ENCODE measurements at regions not wholly inside any gene's neighbourhood (a gene's known extent, or its start where the extent isn't known, plus 50 kb on each side); places are given as distances from the start of the nearest gene placed in this dataset.

DNA sequence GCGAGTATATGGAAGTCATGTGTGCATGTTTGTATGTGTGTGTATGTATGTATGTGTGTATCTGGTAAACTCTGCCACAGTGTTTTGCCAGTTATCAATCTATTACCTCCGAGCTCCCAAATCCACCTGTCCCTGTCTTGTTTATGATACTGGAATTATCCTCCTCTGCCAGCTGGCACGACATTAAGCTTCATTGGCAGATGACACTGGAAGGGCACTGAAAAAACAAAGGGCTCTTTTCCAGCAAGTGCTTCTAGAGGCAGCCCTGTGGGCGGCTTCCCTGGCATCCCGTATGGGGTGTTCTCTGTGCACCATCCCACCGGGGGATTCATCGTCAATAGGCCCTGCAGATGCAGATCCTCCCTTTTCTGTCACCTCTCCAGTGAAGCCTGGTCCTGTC lies 221.5 kb downstream of the MSX2 start:
- TF ChIP-seq, protein P1, sequence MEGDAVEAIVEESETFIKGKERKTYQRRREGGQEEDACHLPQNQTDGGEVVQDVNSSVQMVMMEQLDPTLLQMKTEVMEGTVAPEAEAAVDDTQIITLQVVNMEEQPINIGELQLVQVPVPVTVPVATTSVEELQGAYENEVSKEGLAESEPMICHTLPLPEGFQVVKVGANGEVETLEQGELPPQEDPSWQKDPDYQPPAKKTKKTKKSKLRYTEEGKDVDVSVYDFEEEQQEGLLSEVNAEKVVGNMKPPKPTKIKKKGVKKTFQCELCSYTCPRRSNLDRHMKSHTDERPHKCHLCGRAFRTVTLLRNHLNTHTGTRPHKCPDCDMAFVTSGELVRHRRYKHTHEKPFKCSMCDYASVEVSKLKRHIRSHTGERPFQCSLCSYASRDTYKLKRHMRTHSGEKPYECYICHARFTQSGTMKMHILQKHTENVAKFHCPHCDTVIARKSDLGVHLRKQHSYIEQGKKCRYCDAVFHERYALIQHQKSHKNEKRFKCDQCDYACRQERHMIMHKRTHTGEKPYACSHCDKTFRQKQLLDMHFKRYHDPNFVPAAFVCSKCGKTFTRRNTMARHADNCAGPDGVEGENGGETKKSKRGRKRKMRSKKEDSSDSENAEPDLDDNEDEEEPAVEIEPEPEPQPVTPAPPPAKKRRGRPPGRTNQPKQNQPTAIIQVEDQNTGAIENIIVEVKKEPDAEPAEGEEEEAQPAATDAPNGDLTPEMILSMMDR (IDR thresholded peaks at IDR 0.05): no peak
- TF ChIP-seq POLR2A (IDR thresholded peaks at IDR 0.05): no peak

All from ovary (tissue), 3 donors.